HL-60 (cell line): ENCODE measurements at regions not wholly inside any gene's neighbourhood (a gene's known extent, or its start where the extent isn't known, plus 50 kb on each side); places are given as distances from the start of the nearest gene placed in this dataset.

Source experiments
- DNase-seq, 2 experiments: peaks; one replicate each; pipeline ENCODE4 v3.0.0-alpha.2; 2010 to 2020; ENCODE audit warnings: low read depth in 1 of 2, low spot score in 1 of 2
- H3K27ac ChIP-seq: fragments of 250-450 bp; sonication (Bioruptor Pico); replicated peaks from 2 replicates; pipeline ENCODE4 v1.5.1; 2020; ENCODE audit warnings: mild to moderate bottlenecking, moderate library complexity
- H3K27me3 ChIP-seq: fragments of 250-450 bp; sonication (Bioruptor Pico); 2 replicates; pipeline ENCODE4 v1.5.1; 2021; ENCODE audit warnings: mild to moderate bottlenecking, moderate library complexity; ENCODE audit not compliant: insufficient read depth, poor library complexity, severe bottlenecking
- H3K4me3 ChIP-seq: replicated peaks from 2 replicates; pipeline ENCODE4 v1.5.1; 2011; ENCODE audit warnings: mild to moderate bottlenecking, control low read depth, low read length; ENCODE audit not compliant: insufficient read depth
- CTCF ChIP-seq: IDR thresholded peaks from one replicate; pipeline ENCODE4 v1.5.1; 2011; ENCODE audit warnings: low read length, control low read depth, inconsistent platforms; ENCODE audit not compliant: insufficient read depth
- GABPA ChIP-seq: IDR thresholded peaks from 2 replicates; pipeline ENCODE4 v1.6.1; 2012; ENCODE audit warnings: low read depth
- POLR2AphosphoS5 ChIP-seq: IDR thresholded peaks from 2 replicates; pipeline ENCODE4 v1.6.1; 2012; ENCODE audit warnings: low read depth
- SPI1 ChIP-seq: IDR thresholded peaks from 2 replicates; pipeline ENCODE4 v1.6.1; 2012; ENCODE audit warnings: low read depth, mild to moderate bottlenecking, borderline replicate concordance
- TF ChIP-seq, protein P1 (sequence below): IDR thresholded peaks from 2 replicates; pipeline ENCODE4 v1.6.1; 2012; ENCODE audit warnings: low read depth; ENCODE audit not compliant: insufficient replicate concordance

- Histone ChIP-seq H3K4me3 (no peak overlapping the region), H3K27ac (no peak overlapping the region), H3K27me3 (no peaks in the 10 kb centered on the region)
- DNase-seq, result no peak
- no peak for TF ChIP-seq CTCF
- TF ChIP-seq, protein P1, sequence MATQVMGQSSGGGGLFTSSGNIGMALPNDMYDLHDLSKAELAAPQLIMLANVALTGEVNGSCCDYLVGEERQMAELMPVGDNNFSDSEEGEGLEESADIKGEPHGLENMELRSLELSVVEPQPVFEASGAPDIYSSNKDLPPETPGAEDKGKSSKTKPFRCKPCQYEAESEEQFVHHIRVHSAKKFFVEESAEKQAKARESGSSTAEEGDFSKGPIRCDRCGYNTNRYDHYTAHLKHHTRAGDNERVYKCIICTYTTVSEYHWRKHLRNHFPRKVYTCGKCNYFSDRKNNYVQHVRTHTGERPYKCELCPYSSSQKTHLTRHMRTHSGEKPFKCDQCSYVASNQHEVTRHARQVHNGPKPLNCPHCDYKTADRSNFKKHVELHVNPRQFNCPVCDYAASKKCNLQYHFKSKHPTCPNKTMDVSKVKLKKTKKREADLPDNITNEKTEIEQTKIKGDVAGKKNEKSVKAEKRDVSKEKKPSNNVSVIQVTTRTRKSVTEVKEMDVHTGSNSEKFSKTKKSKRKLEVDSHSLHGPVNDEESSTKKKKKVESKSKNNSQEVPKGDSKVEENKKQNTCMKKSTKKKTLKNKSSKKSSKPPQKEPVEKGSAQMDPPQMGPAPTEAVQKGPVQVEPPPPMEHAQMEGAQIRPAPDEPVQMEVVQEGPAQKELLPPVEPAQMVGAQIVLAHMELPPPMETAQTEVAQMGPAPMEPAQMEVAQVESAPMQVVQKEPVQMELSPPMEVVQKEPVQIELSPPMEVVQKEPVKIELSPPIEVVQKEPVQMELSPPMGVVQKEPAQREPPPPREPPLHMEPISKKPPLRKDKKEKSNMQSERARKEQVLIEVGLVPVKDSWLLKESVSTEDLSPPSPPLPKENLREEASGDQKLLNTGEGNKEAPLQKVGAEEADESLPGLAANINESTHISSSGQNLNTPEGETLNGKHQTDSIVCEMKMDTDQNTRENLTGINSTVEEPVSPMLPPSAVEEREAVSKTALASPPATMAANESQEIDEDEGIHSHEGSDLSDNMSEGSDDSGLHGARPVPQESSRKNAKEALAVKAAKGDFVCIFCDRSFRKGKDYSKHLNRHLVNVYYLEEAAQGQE, result no peak
- TF ChIP-seq GABPA, result no peak
- no peak for TF ChIP-seq POLR2AphosphoS5
- TF ChIP-seq SPI1, result no peak
These were observed 293.3 kb upstream of the TBL1XR1 start for GRCh38 chr3:177490626-177491025.

DNA sequence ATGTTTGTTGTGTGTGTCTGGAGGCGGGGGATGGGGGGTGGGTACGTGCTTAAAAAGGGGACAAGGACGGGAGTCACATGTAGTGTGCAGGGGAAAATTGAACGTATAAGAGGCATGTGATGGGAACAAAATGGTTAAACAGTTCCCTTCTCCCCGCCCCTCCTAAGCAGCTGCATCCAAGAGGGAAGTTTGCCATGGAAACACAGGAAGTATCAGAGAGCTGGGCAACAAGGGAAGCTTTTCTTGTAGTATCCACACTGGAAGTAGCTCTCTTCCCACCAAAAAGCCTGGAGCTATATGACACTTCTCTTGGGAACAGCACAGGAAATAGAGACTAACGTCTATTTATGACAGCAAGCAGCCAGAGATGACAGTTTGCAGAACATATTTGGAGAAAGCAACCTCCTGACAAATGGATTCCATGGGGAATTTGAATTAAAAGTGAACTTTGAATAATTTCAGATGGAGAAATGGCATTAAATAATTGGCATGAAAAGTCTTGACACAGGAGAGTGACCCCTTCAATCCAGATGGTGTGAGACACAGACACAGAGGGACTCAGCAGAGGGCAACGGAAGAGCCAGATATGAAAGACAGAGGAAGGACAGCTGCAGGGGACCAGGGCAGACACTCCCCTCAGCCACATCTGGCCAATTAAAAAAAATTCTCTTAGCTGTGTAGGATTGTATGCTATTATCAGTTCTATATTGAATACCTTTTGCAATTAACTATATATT is 294.2 kb upstream of the TBL1XR1 start:
- H3K27ac ChIP-seq, result no peak overlapping the region
- no peaks in the 10 kb centered on the region for H3K27me3 ChIP-seq
- no peak overlapping the region for H3K4me3 ChIP-seq
- no peak for DNase-seq
- TF ChIP-seq POLR2AphosphoS5 (no peak), GABPA (no peak), SPI1 (no peak), CTCF (no peak)
- TF ChIP-seq, protein P1, result no peak

- TF ChIP-seq CTCF (no peak), GABPA (no peak), POLR2AphosphoS5 (no peak), SPI1 (no peak)
- TF ChIP-seq, protein P1, result no peak
- DNase-seq, result no peak
- Histone ChIP-seq H3K27me3 (no peaks in the 10 kb centered on the region), H3K4me3 (no peak overlapping the region), H3K27ac (no peak overlapping the region)
These were observed 295.8 kb upstream of the TBL1XR1 start for GRCh38 chr3:177493091-177493490.
